ENCODE measurements at regions not wholly inside any gene's neighbourhood (a gene's known extent, or its start where the extent isn't known, plus 50 kb on each side); places are given as distances from the start of the nearest gene placed in this dataset.
"Not testable (repeated sequence)": the region's sequence is repeated elsewhere in the genome, so short reads cannot be mapped to it uniquely, and the experiment has no call there.

DNA sequence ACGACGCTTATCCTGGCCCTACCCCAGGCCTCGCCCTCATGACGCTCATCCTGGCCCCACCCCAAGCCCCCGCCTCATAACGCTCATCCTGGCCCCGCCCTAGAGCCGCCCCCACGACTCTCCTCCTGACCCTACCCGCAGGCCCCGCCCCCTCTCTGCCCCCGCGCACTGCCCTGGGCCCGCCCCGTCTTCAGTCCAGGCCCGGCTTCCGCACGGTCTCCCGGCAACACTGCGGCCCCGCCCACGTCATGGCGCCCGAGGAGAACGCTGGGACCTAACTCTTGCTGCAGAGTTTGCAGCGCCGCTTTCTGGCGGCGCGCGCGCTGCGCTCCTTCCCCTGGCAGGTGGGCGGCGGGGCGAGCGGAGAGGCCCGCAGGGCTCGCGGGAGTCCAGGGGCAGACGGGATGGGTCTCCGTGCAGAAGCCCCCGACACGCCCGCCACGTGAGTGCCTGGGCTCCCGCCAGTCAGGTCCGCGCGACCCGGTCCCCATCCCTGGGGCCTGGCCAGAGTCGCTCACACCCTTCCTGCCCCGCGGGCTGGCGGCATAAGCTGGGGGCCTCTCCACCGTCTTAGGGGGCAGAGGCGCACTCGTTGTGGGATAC, 52.5 kb upstream of the ROPN1B start:
- DNase-seq (ENCODE audit: low read depth), result peak; percentile 88
- H3K4me3 ChIP-seq (ENCODE audit: control insufficient read depth, low read depth, low read length), result peak overlapping the region; percentile 70
- TF ChIP-seq, protein P1, sequence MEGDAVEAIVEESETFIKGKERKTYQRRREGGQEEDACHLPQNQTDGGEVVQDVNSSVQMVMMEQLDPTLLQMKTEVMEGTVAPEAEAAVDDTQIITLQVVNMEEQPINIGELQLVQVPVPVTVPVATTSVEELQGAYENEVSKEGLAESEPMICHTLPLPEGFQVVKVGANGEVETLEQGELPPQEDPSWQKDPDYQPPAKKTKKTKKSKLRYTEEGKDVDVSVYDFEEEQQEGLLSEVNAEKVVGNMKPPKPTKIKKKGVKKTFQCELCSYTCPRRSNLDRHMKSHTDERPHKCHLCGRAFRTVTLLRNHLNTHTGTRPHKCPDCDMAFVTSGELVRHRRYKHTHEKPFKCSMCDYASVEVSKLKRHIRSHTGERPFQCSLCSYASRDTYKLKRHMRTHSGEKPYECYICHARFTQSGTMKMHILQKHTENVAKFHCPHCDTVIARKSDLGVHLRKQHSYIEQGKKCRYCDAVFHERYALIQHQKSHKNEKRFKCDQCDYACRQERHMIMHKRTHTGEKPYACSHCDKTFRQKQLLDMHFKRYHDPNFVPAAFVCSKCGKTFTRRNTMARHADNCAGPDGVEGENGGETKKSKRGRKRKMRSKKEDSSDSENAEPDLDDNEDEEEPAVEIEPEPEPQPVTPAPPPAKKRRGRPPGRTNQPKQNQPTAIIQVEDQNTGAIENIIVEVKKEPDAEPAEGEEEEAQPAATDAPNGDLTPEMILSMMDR (conservative IDR thresholded peaks at IDR 0.05; ENCODE audit: control insufficient read depth, insufficient read depth, low read depth, low read length), result no peak

DNA sequence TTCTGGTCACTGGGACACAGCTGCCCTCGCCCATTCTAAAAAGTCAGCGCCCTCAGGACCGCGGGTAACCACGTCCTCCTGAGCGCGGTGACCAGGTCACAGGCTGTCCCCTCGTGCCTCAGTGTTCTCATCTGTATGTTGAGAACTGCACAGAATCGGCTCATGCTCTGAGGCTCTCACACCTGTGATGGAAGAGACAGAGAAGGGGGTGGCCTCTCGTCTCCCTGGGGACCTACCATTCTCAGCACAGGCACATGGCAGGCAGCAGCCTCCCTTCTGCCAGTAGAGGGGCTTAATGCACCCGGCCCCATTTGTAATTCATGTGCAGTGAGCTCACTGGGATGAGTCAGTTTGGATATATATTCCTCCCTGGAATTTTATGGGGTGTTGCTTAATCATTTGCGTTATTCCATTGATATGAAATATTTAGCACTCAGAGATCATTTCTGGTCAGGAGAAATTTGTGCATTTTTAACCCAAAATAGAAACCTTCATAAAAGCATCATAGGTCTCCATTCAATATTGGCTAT, 51.9 kb upstream of the ROPN1B start:
- DNase-seq (ENCODE audit: low read depth), result peak; percentile 74
- peak overlapping the region; percentile 70 for H3K4me3 ChIP-seq (ENCODE audit: control insufficient read depth, low read depth, low read length)

DNA sequence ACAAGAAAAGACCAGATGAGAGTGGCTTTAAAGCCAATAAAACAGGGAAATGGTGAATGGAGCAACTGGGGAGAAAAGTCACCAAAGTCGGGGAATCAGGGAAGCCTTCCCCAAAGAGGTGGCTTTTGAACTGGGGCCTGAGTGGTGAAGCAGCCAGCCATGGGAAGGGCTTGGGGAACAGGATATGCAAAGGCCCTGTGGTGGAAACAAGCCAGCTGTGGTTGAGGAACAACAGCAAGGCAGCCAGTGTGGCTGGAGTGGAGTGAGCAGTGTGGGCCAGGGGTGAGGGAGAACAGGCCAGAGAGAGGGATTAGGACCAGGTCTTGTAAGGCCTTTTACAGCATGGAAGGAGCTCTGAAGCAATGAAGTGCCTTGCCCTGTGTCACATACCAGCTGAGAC, 51.0 kb upstream of the ROPN1B start:
- H3K4me3 ChIP-seq (ENCODE audit: control insufficient read depth, low read depth, low read length); DNase-seq (ENCODE audit: low read depth): not testable (repeated sequence)

DNA sequence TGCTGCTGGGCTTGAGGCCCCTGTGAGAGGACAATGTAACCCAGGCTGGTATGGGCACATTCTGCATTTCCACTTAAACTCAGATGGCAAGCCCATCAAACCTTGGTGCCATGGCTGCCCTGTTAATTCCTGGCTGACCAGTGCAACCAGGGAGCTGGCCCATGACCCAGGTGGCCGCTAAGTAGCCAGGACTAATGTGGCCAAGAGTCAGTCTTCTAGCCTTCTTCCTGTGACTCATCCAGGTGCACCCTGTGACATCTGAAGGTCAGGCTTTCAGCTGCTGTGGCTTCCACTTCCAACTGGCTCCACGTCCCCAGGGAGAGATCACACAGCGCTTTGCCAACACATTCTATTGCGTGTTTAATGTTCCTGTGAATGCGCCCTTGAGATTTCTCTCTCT, 50.5 kb upstream of the ROPN1B start:
- not testable (repeated sequence) for H3K4me3 ChIP-seq (ENCODE audit: control insufficient read depth, low read depth, low read length)
- peak; percentile 7 for DNase-seq (ENCODE audit: low read depth)

DNA sequence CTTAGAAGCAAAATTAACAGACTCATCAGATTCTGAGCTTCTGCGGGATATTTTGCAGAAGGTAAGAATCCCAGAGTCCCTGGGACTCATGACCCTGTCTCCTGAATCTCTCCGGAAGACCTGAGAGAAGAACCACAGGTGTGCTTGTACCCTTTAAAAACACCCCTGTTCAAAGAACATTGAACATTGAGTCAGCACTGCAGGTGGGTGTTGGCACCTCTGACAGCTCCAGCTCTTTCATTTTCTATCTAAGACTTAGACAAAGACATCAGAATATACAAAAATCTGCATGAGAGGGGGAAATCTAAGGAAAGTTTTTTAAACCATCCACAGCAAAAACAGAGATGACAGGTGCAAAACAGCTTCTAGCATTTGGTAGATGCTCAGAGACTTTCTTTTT, 50.1 kb upstream of the ROPN1B start:
- H3K4me3 ChIP-seq (ENCODE audit: control insufficient read depth, low read depth, low read length); DNase-seq (ENCODE audit: low read depth): not testable (repeated sequence)
